Right ventricle myocardium superior (tissue), 1 donor: ENCODE measurements at regions not wholly inside any gene's neighbourhood (a gene's known extent, or its start where the extent isn't known, plus 50 kb on each side); places are given as distances from the start of the nearest gene placed in this dataset.
"Not testable (repeated sequence)": the region's sequence is repeated elsewhere in the genome, so short reads cannot be mapped to it uniquely, and the experiment has no call there.

ENCODE experiments used
- ATAC-seq: fragments of 200-7000 bp; cut with Tn5 transposase; one replicate; pipeline ENCODE4 v1.9.1; 2020; ENCODE audit warnings: mild to moderate bottlenecking; ENCODE audit not compliant: poor library complexity
- DNase-seq: peaks from one replicate; pipeline ENCODE4 v3.0.0-alpha.2; 2020
- intact Hi-C: fragments of 100-400 bp; cut with DNase I; formaldehyde crosslinking; loops from one replicate; pipeline ENCODE4 v1.11.2; 2022
- donor health status: DM: no; HTN: yes; CAD: no; lungs with severe emphysema.

- intact Hi-C loops, result no loop called here
- ATAC-seq (no peak), DNase-seq (no peak)
These were observed 190.8 kb downstream of the VGLL3 start for GRCh38 chr3:86800116-86800515.

- DNase-seq, result no peak
- ATAC-seq, result no peak
- intact Hi-C loops, result no loop called here
These were observed 193.0 kb downstream of the VGLL3 start for GRCh38 chr3:86797946-86798345.

- no peak for DNase-seq
- ATAC-seq, result no peak
- intact Hi-C loops, result no loop called here
These were observed 196.4 kb downstream of the VGLL3 start for GRCh38 chr3:86794361-86795065.

- DNase-seq, result no peak
- ATAC-seq, result peak; percentile 76
These were observed 197.2 kb downstream of the VGLL3 start for GRCh38 chr3:86793786-86794185.

GRCh38 chr3:86792316-86792715, 198.6 kb downstream of the VGLL3 start:
- intact Hi-C loops, result no loop called here
- ATAC-seq (no peak), DNase-seq (no peak)

More at GRCh38 chr3:86793786-86794185, 197.2 kb downstream of the VGLL3 start:
- intact Hi-C loops, result no loop called here

- DNase-seq (no peak), ATAC-seq (no peak)
- intact Hi-C loops, result no loop called here
These were observed 199.9 kb downstream of the VGLL3 start for GRCh38 chr3:86790884-86791549.

GRCh38 chr3:86788371-86788770, 202.6 kb downstream of the VGLL3 start:
- DNase-seq (no peak), ATAC-seq (no peak)
- intact Hi-C loops, result no loop called here

GRCh38 chr3:86787091-86787490, 203.9 kb downstream of the VGLL3 start:
- no peak for ATAC-seq
- intact Hi-C loops, result no loop called here
- no peak for DNase-seq

GRCh38 chr3:86785386-86785785, 205.6 kb downstream of the VGLL3 start:
- DNase-seq (no peak), ATAC-seq (no peak)
- intact Hi-C loops, result no loop called here

- DNase-seq (no peak), ATAC-seq (no peak)
- intact Hi-C loops, result loop anchor here (5.0 kb wide), 1 partner anchor 299 kb away; no protein-coding TSS in a partner anchor
These were observed 208.1 kb downstream of the VGLL3 start for GRCh38 chr3:86782866-86783265.

- intact Hi-C loops, result loop anchor here (5.0 kb wide), 1 partner anchor 300 kb away; no protein-coding TSS in a partner anchor
- ATAC-seq, result no peak
- DNase-seq, result no peak
These were observed 208.7 kb downstream of the VGLL3 start for GRCh38 chr3:86782286-86782685.

GRCh38 chr3:86774082-86774691, 216.8 kb downstream of the VGLL3 start:
- DNase-seq, result no peak
- no peak for ATAC-seq
- intact Hi-C loops, result loop anchor here (5.0 kb wide), 1 partner anchor 393 kb away; no protein-coding TSS in a partner anchor

- DNase-seq, result no peak
- no peak for ATAC-seq
- intact Hi-C loops, result loop anchor here (5.0 kb wide), 1 partner anchor 395 kb away; no protein-coding TSS in a partner anchor
These were observed 218.2 kb downstream of the VGLL3 start for GRCh38 chr3:86772699-86773098.

GRCh38 chr3:86771741-86772512, 219.0 kb downstream of the VGLL3 start:
- intact Hi-C loops, result loop anchor here (5.0 kb wide), 1 partner anchor 395 kb away; no protein-coding TSS in a partner anchor
- ATAC-seq, result no peak

GRCh38 chr3:86766331-86766730, 224.6 kb downstream of the VGLL3 start:
- no peak for ATAC-seq
- intact Hi-C loops, result no loop called here
- no peak for DNase-seq

More at GRCh38 chr3:86771741-86772512, 219.0 kb downstream of the VGLL3 start:
- no peak for DNase-seq

GRCh38 chr3:86757322-86758179, 233.4 kb downstream of the VGLL3 start:
- ATAC-seq, intact Hi-C loops, DNase-seq: not testable (repeated sequence)

GRCh38 chr3:86748015-86748414, 242.9 kb downstream of the VGLL3 start:
- ATAC-seq (no peak), DNase-seq (no peak)
- intact Hi-C loops, result no loop called here

GRCh38 chr3:86744051-86744450, 246.9 kb downstream of the VGLL3 start:
- DNase-seq, result no peak
- intact Hi-C loops, result no loop called here
- ATAC-seq, result no peak
